T-helper 1 cell treated with Interleukin-12 subunit alpha and Interleukin-12 subunit beta and Interleukin-4 antibody, amounts not matched to agents 30 ng/mL and 1 ng/mL, for 36 hours (primary cell): ENCODE measurements at regions not wholly inside any gene's neighbourhood (a gene's known extent, or its start where the extent isn't known, plus 50 kb on each side); places are given as distances from the start of the nearest gene placed in this dataset.
"Not testable (repeated sequence)": the region's sequence is repeated elsewhere in the genome, so short reads cannot be mapped to it uniquely, and the experiment has no call there.

Experiments
- intact Hi-C: fragments of 100-400 bp; cut with micrococcal nuclease; formaldehyde crosslinking; loops from one replicate; pipeline ENCODE4 v1.15.1; 2024

- intact Hi-C loops, result no loop called here
Measured at GRCh38 chr2:129376426-129377077, 602.9 kb upstream of the RAB6C start.

GRCh38 chr2:129377078-129377469 lies 602.4 kb upstream of the RAB6C start:
- intact Hi-C loops, result no loop called here

GRCh38 chr2:129378186-129378585 lies 601.3 kb upstream of the RAB6C start:
- intact Hi-C loops, result no loop called here

GRCh38 chr2:129379411-129379810 lies 600.1 kb upstream of the RAB6C start:
- intact Hi-C loops, result no loop called here

GRCh38 chr2:129381789-129382188 lies 597.7 kb upstream of the RAB6C start:
- intact Hi-C loops, result no loop called here

- intact Hi-C loops, result no loop called here
Measured at GRCh38 chr2:129388870-129389269, 590.6 kb upstream of the RAB6C start.

GRCh38 chr2:129393816-129394215 lies 585.6 kb upstream of the RAB6C start:
- intact Hi-C loops, result no loop called here

GRCh38 chr2:129396980-129397599 lies 582.4 kb upstream of the RAB6C start:
- intact Hi-C loops, result loop anchor here (2.0 kb wide), 2 partner anchors 660 to 1076 kb away; no protein-coding TSS in a partner anchor

GRCh38 chr2:129400826-129401225 lies 578.6 kb upstream of the RAB6C start:
- intact Hi-C loops, result no loop called here

GRCh38 chr2:129402076-129402475 lies 577.4 kb upstream of the RAB6C start:
- intact Hi-C loops, result no loop called here

GRCh38 chr2:129404000-129404685 lies 575.3 kb upstream of the RAB6C start:
- intact Hi-C loops, result no loop called here

- intact Hi-C loops, result no loop called here
Measured at GRCh38 chr2:129408570-129408969, 570.9 kb upstream of the RAB6C start.

- intact Hi-C loops, result not testable (repeated sequence)
Measured at GRCh38 chr2:129417041-129417440, 562.4 kb upstream of the RAB6C start.

- intact Hi-C loops, result no loop called here
Measured at GRCh38 chr2:129422028-129422427, 557.4 kb upstream of the RAB6C start.

- intact Hi-C loops, result no loop called here
Measured at GRCh38 chr2:129428086-129428660, 551.3 kb upstream of the RAB6C start.

GRCh38 chr2:129430911-129431310 lies 548.6 kb upstream of the RAB6C start:
- intact Hi-C loops, result no loop called here

- intact Hi-C loops, result no loop called here
Measured at GRCh38 chr2:129431881-129432280, 547.6 kb upstream of the RAB6C start.

GRCh38 chr2:129436809-129437208 lies 542.7 kb upstream of the RAB6C start:
- intact Hi-C loops, result no loop called here

- intact Hi-C loops, result no loop called here
Measured at GRCh38 chr2:129437725-129438124, 541.7 kb upstream of the RAB6C start.

GRCh38 chr2:129438501-129439057 lies 540.9 kb upstream of the RAB6C start:
- intact Hi-C loops, result no loop called here

GRCh38 chr2:129439406-129440302 lies 539.8 kb upstream of the RAB6C start:
- intact Hi-C loops, result no loop called here
